Activated naive CD8-positive, alpha-beta T cell treated with anti-CD3 and anti-CD28 coated beads for 36 hours (primary cell): ENCODE measurements at regions not wholly inside any gene's neighbourhood (a gene's known extent, or its start where the extent isn't known, plus 50 kb on each side); places are given as distances from the start of the nearest gene placed in this dataset.

ENCODE experiments used
- DNase-seq: peaks from one replicate; pipeline ENCODE4 v3.0.0; 2021
- H3K27ac Mint-ChIP-seq: one replicate; pipeline ENCODE4 v1.8.0; 2022; ENCODE audit warnings: mild to moderate bottlenecking, moderate library complexity, mixed read lengths
- H3K27me3 Mint-ChIP-seq: one replicate; pipeline ENCODE4 v1.8.0; 2022; ENCODE audit warnings: mild to moderate bottlenecking, mixed read lengths
- H3K36me3 Mint-ChIP-seq: one replicate; pipeline ENCODE4 v1.8.0; 2021; ENCODE audit warnings: mild to moderate bottlenecking, mixed read lengths
- H3K4me1 Mint-ChIP-seq: one replicate; pipeline ENCODE4 v1.8.0; 2021; ENCODE audit warnings: mixed read lengths
- H3K4me3 Mint-ChIP-seq: one replicate; pipeline ENCODE4 v1.8.0; 2022; ENCODE audit warnings: mild to moderate bottlenecking, moderate library complexity, mixed read lengths
- H3K9me3 Mint-ChIP-seq: one replicate; pipeline ENCODE4 v1.8.0; 2022; ENCODE audit warnings: mixed read lengths

GRCh38 chr4:36761607-36762006, 480.2 kb downstream of the DTHD1 start:
- Mint-ChIP-seq H3K4me3 (no peak overlapping the region), H3K27ac (no peak overlapping the region), H3K27me3 (no peaks in the 10 kb centered on the region), H3K4me1 (no peaks in the 10 kb centered on the region), H3K9me3 (no peaks in the 10 kb centered on the region), H3K36me3 (no peaks in the 10 kb centered on the region)
- no peak for DNase-seq

- DNase-seq: no peak
- H3K27ac Mint-ChIP-seq: no peak overlapping the region
- H3K4me3 Mint-ChIP-seq: no peak overlapping the region
- H3K9me3 Mint-ChIP-seq: no peaks in the 10 kb centered on the region
- H3K27me3 Mint-ChIP-seq: no peaks in the 10 kb centered on the region
- H3K36me3 Mint-ChIP-seq: no peaks in the 10 kb centered on the region
- no peaks in the 10 kb centered on the region for H3K4me1 Mint-ChIP-seq
Observed at GRCh38 chr4:36763814-36764213, 480.7 kb upstream of the NWD2 start.

- no peaks in the 10 kb centered on the region for H3K27me3 Mint-ChIP-seq
- H3K27ac Mint-ChIP-seq: no peak overlapping the region
- H3K4me1 Mint-ChIP-seq: no peaks in the 10 kb centered on the region
- no peak overlapping the region for H3K4me3 Mint-ChIP-seq
- no peaks in the 10 kb centered on the region for H3K9me3 Mint-ChIP-seq
- no peak for DNase-seq
- no peaks in the 10 kb centered on the region for H3K36me3 Mint-ChIP-seq
Observed at GRCh38 chr4:36767596-36767995, 476.9 kb upstream of the NWD2 start.

DNA sequence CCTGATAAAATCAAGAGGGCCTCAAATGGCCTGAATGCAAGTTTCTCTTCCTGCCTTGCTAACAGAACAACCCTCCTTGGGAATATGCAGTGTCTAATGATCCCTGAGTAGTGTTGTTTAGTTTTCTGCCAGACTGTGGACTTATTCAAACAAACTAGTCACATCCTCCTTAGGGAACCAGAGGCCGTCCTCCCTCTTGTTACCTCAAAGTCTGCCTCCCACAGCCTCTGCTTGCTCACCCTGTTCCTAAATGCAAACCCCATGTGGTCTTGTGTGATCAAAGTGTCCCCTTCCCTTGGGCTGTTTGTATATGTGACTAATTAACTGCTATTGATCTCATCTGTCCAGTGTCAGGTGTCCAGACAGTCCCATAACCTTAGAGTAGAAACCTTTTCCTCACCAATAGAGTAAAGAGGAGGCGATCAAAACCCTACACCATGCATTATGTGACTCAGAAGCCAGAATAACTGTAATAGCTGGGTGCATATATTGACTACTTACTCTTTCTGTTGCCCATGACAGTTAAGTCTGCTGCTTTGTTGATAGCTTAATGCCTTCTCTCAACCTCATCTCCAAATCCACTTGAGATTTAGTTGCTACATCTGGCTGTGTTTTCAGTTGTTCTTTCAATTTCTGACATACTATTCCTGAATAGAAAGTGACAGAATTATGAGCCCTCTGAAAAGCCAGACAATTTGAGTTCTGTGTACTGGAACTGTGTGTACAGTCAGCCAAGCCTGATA, 473.0 kb upstream of the NWD2 start:
- no peak for DNase-seq
- H3K27me3 Mint-ChIP-seq: no peaks in the 10 kb centered on the region
- H3K36me3 Mint-ChIP-seq: no peaks in the 10 kb centered on the region
- H3K9me3 Mint-ChIP-seq: no peaks in the 10 kb centered on the region
- H3K4me1 Mint-ChIP-seq: no peaks in the 10 kb centered on the region
- H3K27ac Mint-ChIP-seq: no peak overlapping the region
- no peak overlapping the region for H3K4me3 Mint-ChIP-seq

DNA sequence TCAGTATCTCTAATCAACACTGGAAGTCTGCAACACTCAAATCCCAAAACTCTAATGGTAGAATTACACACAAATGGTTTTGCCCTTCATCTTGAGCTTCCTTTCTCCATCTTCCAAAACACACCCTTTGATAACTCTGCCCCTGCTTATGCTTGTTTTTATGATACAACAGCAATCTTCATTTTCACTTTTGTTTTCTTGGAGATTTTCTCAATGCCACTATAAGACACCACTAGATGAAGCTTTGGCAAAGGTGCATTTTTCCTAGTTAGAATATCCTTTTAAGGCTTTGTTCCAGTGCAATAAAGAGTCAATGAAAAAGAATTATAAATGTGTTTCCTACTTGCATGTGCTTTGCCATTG, 472.4 kb upstream of the NWD2 start:
- no peaks in the 10 kb centered on the region for H3K9me3 Mint-ChIP-seq
- no peak overlapping the region for H3K27ac Mint-ChIP-seq
- no peaks in the 10 kb centered on the region for H3K27me3 Mint-ChIP-seq
- DNase-seq: no peak
- no peaks in the 10 kb centered on the region for H3K4me1 Mint-ChIP-seq
- no peaks in the 10 kb centered on the region for H3K36me3 Mint-ChIP-seq
- no peak overlapping the region for H3K4me3 Mint-ChIP-seq

- Mint-ChIP-seq H3K27ac (no peak overlapping the region), H3K4me3 (no peak overlapping the region), H3K4me1 (no peaks in the 10 kb centered on the region), H3K27me3 (no peaks in the 10 kb centered on the region), H3K36me3 (no peaks in the 10 kb centered on the region), H3K9me3 (no peaks in the 10 kb centered on the region)
- no peak for DNase-seq
Observed at GRCh38 chr4:36773467-36773866, 471.1 kb upstream of the NWD2 start.

DNA sequence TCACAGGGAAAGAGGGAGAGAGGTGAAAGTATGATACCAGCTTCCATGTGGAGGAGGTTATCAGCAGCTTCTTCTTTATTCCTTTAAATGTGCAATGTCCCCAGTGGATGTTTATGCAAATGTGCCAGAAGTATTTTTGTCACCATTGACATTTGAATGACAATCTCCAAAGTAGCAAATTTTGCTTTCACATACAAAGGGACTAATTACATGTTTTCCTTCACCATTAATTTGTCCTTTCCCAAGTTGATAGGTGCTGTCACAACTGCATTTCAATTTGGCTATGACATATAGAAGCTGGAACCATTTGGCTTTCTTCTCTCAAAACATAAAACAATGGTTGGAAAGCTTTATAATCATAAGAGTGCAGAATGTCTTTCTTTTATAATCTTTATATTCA, 469.0 kb upstream of the NWD2 start:
- no peaks in the 10 kb centered on the region for H3K9me3 Mint-ChIP-seq
- no peak overlapping the region for H3K27ac Mint-ChIP-seq
- no peak overlapping the region for H3K4me3 Mint-ChIP-seq
- no peaks in the 10 kb centered on the region for H3K4me1 Mint-ChIP-seq
- H3K36me3 Mint-ChIP-seq: no peaks in the 10 kb centered on the region
- DNase-seq: no peak
- no peaks in the 10 kb centered on the region for H3K27me3 Mint-ChIP-seq

- no peaks in the 10 kb centered on the region for H3K36me3 Mint-ChIP-seq
- H3K27ac Mint-ChIP-seq: no peak overlapping the region
- no peaks in the 10 kb centered on the region for H3K4me1 Mint-ChIP-seq
- H3K9me3 Mint-ChIP-seq: no peaks in the 10 kb centered on the region
- no peak for DNase-seq
- no peaks in the 10 kb centered on the region for H3K27me3 Mint-ChIP-seq
- H3K4me3 Mint-ChIP-seq: no peak overlapping the region
Observed at GRCh38 chr4:36779601-36780000, 464.9 kb upstream of the NWD2 start.

DNA sequence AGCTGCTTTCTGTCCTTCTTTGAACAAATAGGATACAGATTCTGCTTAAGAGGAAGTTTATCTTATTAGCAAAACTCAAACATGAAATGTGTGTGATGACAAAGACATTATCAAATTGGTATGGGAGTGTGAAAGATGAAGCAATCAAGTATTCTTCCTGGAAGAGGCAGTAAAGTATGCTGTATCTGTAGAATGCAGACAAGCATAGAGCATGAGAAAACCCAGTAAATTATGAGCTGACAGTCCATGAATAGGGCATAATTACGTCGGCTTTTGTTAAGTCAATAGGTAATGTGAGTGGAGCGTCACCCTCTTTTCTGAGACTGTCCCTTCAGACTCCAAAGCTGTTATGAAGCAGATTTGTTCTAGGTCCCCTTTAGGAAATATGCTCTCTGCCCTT, 458.6 kb upstream of the NWD2 start:
- no peaks in the 10 kb centered on the region for H3K9me3 Mint-ChIP-seq
- DNase-seq: no peak
- H3K36me3 Mint-ChIP-seq: no peaks in the 10 kb centered on the region
- H3K27ac Mint-ChIP-seq: no peak overlapping the region
- no peaks in the 10 kb centered on the region for H3K27me3 Mint-ChIP-seq
- no peak overlapping the region for H3K4me3 Mint-ChIP-seq
- no peaks in the 10 kb centered on the region for H3K4me1 Mint-ChIP-seq

- no peak for DNase-seq
- H3K27ac Mint-ChIP-seq: no peak overlapping the region
- H3K4me1 Mint-ChIP-seq: no peaks in the 10 kb centered on the region
- H3K36me3 Mint-ChIP-seq: no peaks in the 10 kb centered on the region
- no peak overlapping the region for H3K4me3 Mint-ChIP-seq
- no peaks in the 10 kb centered on the region for H3K27me3 Mint-ChIP-seq
- H3K9me3 Mint-ChIP-seq: no peaks in the 10 kb centered on the region
Observed at GRCh38 chr4:36786519-36786918, 458.0 kb upstream of the NWD2 start.

DNA sequence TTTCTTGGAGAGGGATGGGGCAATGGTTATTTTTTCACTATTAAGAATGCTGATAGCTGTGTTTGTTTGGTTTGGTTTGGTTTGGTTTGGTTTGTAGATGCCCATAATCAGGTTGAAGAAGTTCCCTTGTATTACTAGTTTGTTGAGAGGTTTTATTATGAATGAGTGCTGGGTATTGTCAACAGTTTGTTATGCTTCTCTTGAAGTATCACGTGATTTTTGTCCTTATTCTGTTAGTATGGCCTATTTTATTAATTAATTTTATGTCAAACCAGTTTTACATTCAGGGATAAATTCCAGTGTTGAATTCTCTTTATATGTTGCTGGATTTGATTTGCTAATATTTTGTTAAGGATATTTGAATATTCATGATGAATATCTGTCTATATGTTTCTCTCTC, 449.8 kb upstream of the NWD2 start:
- no peaks in the 10 kb centered on the region for H3K4me1 Mint-ChIP-seq
- no peak overlapping the region for H3K4me3 Mint-ChIP-seq
- H3K27ac Mint-ChIP-seq: no peak overlapping the region
- peaks cover 2% of the 10 kb centered on the region for H3K9me3 Mint-ChIP-seq
- no peaks in the 10 kb centered on the region for H3K27me3 Mint-ChIP-seq
- no peak for DNase-seq
- no peaks in the 10 kb centered on the region for H3K36me3 Mint-ChIP-seq

- H3K9me3 Mint-ChIP-seq: peaks cover 2% of the 10 kb centered on the region
- H3K36me3 Mint-ChIP-seq: no peaks in the 10 kb centered on the region
- no peaks in the 10 kb centered on the region for H3K27me3 Mint-ChIP-seq
- no peak overlapping the region for H3K27ac Mint-ChIP-seq
- no peak for DNase-seq
- no peaks in the 10 kb centered on the region for H3K4me1 Mint-ChIP-seq
- H3K4me3 Mint-ChIP-seq: no peak overlapping the region
Observed at GRCh38 chr4:36812149-36812548, 432.4 kb upstream of the NWD2 start.

- Mint-ChIP-seq H3K36me3 (no peaks in the 10 kb centered on the region), H3K4me1 (no peaks in the 10 kb centered on the region), H3K9me3 (peaks cover 2% of the 10 kb centered on the region), H3K27me3 (no peaks in the 10 kb centered on the region), H3K27ac (no peak overlapping the region), H3K4me3 (no peak overlapping the region)
- DNase-seq: no peak
Observed at GRCh38 chr4:36815536-36815935, 429.0 kb upstream of the NWD2 start.

GRCh38 chr4:36823199-36823967, 421.2 kb upstream of the NWD2 start:
- H3K27ac Mint-ChIP-seq: no peak overlapping the region
- H3K4me3 Mint-ChIP-seq: no peak overlapping the region
- H3K4me1 Mint-ChIP-seq: no peaks in the 10 kb centered on the region
- H3K36me3 Mint-ChIP-seq: no peaks in the 10 kb centered on the region
- DNase-seq: no peak
- H3K9me3 Mint-ChIP-seq: peaks cover 4% of the 10 kb centered on the region
- H3K27me3 Mint-ChIP-seq: no peaks in the 10 kb centered on the region

DNA sequence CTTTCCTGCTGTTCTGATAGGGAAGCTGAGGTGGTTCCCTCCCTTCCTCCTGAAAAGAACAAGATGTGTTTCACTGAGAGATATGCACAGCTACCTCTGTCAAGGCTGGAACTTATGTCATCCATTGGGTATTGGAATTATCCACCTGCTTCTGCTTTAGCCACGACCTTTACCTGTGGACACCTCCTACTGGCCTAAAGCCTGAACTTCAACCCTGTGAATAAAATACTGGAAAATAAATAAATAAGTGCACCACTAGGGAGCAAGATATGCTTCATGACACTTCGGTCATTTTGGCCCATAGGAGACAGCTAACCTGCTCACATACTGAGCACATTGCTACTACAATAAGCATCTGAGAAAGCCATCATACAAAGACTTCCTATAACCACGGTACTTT, 419.9 kb upstream of the NWD2 start:
- Mint-ChIP-seq H3K36me3 (no peaks in the 10 kb centered on the region), H3K9me3 (peaks cover 4% of the 10 kb centered on the region), H3K4me1 (no peaks in the 10 kb centered on the region), H3K4me3 (no peak overlapping the region), H3K27me3 (no peaks in the 10 kb centered on the region), H3K27ac (no peak overlapping the region)
- no peak for DNase-seq

GRCh38 chr4:36835246-36835645, 409.3 kb upstream of the NWD2 start:
- H3K9me3 Mint-ChIP-seq: no peaks in the 10 kb centered on the region
- H3K27ac Mint-ChIP-seq: no peak overlapping the region
- no peaks in the 10 kb centered on the region for H3K4me1 Mint-ChIP-seq
- no peak overlapping the region for H3K4me3 Mint-ChIP-seq
- DNase-seq: no peak
- H3K36me3 Mint-ChIP-seq: no peaks in the 10 kb centered on the region
- no peaks in the 10 kb centered on the region for H3K27me3 Mint-ChIP-seq
